T-helper 17 cell (primary cell): ENCODE measurements at regions not wholly inside any gene's neighbourhood (a gene's known extent, or its start where the extent isn't known, plus 50 kb on each side); places are given as distances from the start of the nearest gene placed in this dataset.
"Not testable (repeated sequence)": the region's sequence is repeated elsewhere in the genome, so short reads cannot be mapped to it uniquely, and the experiment has no call there.

Experiments used
- ATAC-seq: fragments of 150-1000 bp; cut with Tn5 transposase; 2 replicates; pipeline ENCODE4 v1.10.0; 2021; ENCODE audit warnings: mild to moderate bottlenecking, moderate library complexity
- DNase-seq, 3 donors: peaks; one replicate each; pipeline versions ENCODE4 v3.0.0 to v3.0.0-alpha.2; 2020 to 2021
- H3K9me3 ChIP-seq: one replicate; pipeline ENCODE4 v1.7.0; 2013; ENCODE audit warnings: low read length, mild to moderate bottlenecking; ENCODE audit not compliant: control insufficient read depth, poor library complexity, severe bottlenecking
- H3K27ac Mint-ChIP-seq: one replicate; pipeline ENCODE4 v1.8.0; 2022; ENCODE audit warnings: mild to moderate bottlenecking, moderate library complexity, mixed read lengths
- H3K27me3 Mint-ChIP-seq: one replicate; pipeline ENCODE4 v1.8.0; 2022; ENCODE audit warnings: mixed read lengths
- H3K36me3 Mint-ChIP-seq: one replicate; pipeline ENCODE4 v1.8.0; 2022; ENCODE audit warnings: low read depth, mixed read lengths
- H3K4me1 Mint-ChIP-seq: one replicate; pipeline ENCODE4 v1.8.0; 2022; ENCODE audit warnings: mild to moderate bottlenecking, mixed read lengths
- H3K4me3 Mint-ChIP-seq: one replicate; pipeline ENCODE4 v1.8.0; 2022; ENCODE audit warnings: mild to moderate bottlenecking, moderate library complexity, mixed read lengths

DNA sequence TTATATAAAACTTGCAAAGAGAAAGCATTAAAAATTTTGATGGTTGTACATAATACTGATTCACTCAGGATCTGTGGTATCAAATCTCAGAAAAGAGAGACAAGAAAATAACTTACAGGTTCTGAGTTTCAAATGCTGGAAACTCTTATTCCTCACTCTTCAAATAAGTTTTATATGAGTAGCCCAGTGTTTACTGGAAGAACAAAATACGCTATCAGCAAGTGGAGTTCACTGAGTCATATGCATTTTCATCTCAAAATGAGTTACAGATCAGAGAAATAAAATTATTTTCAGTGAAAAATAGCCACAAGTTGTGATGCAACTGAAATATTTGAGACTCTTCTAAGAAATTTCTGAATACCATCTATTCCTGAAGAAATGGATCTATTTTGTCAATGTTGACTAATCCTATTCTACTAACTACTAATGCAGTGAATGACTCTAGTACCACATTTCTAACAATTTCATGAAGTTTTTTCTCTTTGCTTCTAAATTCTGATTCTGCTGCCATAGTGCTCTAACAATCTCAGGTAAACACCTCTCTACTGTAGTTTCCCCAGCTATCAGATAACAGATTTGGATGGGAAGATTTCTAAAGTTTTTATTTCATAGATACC is 391.7 kb downstream of the ZEB2 start:
- H3K9me3 ChIP-seq = no peaks in the 10 kb centered on the region
- ATAC-seq (no peak), DNase-seq (no peak)
- H3K4me3 Mint-ChIP-seq = no peak overlapping the region
- H3K27me3 Mint-ChIP-seq = no peaks in the 10 kb centered on the region
- no peaks in the 10 kb centered on the region for H3K4me1 Mint-ChIP-seq
- H3K27ac Mint-ChIP-seq = no peak overlapping the region
- no peaks in the 10 kb centered on the region for H3K36me3 Mint-ChIP-seq

DNA sequence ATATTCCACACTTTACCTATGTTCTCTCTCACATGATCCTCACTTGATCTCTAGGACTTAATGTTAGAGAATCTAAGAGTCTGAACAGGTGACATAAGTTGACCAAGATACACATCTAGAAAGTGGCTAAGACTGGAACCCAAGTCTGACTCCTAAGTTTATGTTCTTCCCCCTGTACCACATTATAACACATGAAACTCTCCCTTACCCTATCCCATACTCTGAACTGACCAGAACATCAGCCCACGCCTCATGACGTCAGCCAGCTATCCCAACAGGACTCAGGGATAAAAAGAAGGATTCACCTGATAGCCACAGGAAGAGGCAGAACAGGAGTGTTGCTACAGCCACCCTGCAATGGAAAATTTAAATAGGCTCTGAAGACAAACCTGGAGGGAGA is 392.2 kb downstream of the ZEB2 start:
- no peaks in the 10 kb centered on the region for H3K36me3 Mint-ChIP-seq
- no peak overlapping the region for H3K27ac Mint-ChIP-seq
- DNase-seq (no peak), ATAC-seq (no peak)
- H3K4me1 Mint-ChIP-seq = no peaks in the 10 kb centered on the region
- H3K4me3 Mint-ChIP-seq = no peak overlapping the region
- no peaks in the 10 kb centered on the region for H3K27me3 Mint-ChIP-seq
- no peaks in the 10 kb centered on the region for H3K9me3 ChIP-seq

DNA sequence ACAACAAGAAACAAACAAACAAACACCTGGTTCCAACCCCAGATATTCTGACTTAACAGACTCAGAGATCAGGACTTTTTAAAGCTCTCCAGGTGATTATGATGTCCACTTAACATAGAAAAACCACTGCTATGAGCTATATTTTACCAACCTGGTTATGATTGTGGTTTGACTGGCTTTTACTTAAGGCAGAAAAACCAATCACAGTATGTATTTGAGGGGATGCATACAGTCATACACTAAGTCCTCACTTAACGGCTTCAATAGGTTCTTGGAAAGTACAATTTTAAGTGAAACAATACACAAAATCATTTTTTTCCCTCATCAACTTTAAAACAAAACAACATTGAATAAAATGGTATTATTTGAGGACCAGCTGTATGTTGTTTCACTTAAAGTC is 393.6 kb downstream of the ZEB2 start:
- H3K9me3 ChIP-seq = no peaks in the 10 kb centered on the region
- DNase-seq = no peak
- no peak overlapping the region for H3K4me3 Mint-ChIP-seq
- no peak overlapping the region for H3K27ac Mint-ChIP-seq
- no peaks in the 10 kb centered on the region for H3K4me1 Mint-ChIP-seq
- no peaks in the 10 kb centered on the region for H3K36me3 Mint-ChIP-seq
- ATAC-seq = no peak
- H3K27me3 Mint-ChIP-seq = no peaks in the 10 kb centered on the region

DNA sequence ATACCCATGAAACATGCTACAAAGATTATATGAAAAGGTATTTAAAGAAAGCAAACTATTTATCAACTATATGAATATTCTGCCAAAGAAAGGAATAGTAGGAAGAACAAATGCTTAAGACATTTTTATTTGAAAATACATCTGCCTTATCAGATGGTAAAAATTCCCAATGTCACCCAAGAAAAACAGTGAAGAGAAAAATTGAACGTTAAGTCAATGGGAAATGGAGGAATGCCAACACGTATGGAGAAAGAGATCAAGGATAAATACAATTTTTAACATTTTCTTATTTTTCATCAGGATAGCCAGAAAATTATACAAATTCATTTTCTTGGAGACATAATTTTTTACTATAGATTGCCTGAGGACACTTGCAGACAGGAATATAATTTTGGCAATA is 394.2 kb downstream of the ZEB2 start:
- no peak for DNase-seq
- Mint-ChIP-seq H3K4me1 (no peaks in the 10 kb centered on the region), H3K36me3 (no peaks in the 10 kb centered on the region), H3K27me3 (no peaks in the 10 kb centered on the region), H3K27ac (no peak overlapping the region), H3K4me3 (no peak overlapping the region)
- H3K9me3 ChIP-seq = no peaks in the 10 kb centered on the region
- no peak for ATAC-seq

DNA sequence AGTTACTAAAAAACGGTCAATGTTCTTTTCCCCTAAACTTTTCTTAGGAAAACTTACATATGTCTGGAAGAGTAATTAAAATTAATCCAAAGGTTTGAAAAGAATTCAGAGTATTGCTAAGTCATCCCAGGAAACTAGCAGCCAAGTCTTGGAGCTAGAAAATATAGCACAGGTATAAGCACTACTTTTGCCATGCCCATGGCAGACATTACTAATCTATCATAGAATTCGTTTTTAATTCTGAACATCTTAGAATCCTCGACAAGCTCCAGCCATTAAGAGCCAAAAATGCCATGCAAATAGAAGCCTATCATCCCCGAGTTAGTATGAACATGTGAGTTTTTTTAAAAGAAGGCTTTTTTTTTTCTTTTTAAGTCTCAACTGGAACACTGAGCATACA is 395.0 kb downstream of the ZEB2 start:
- Mint-ChIP-seq H3K27me3 (no peaks in the 10 kb centered on the region), H3K36me3 (no peaks in the 10 kb centered on the region), H3K27ac (no peak overlapping the region), H3K4me1 (no peaks in the 10 kb centered on the region), H3K4me3 (no peak overlapping the region)
- DNase-seq (no peak), ATAC-seq (no peak)
- no peaks in the 10 kb centered on the region for H3K9me3 ChIP-seq

DNA sequence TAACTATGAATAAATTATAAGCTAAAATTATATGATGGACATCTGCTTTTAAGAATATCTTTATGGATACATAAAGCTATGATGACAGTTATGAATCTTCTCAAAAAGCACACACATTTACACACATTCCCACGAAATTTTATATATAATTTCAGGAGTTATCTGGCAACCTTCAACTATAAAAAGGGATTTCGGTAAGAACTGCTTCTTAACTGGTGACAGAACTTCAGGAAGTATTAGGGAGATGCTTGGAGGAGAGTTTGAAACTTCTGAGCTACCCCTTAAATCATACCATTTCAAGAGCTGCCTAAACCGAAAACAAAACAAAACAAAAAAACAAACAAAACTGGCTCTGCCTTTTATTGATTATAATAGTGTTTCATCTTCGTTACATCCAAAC is 399.4 kb downstream of the ZEB2 start:
- peaks cover 2% of the 10 kb centered on the region for H3K4me1 Mint-ChIP-seq
- H3K36me3 Mint-ChIP-seq = no peaks in the 10 kb centered on the region
- H3K27me3 Mint-ChIP-seq = no peaks in the 10 kb centered on the region
- ATAC-seq (no peak), DNase-seq (no peak)
- no peak overlapping the region for H3K27ac Mint-ChIP-seq
- H3K4me3 Mint-ChIP-seq = no peak overlapping the region
- H3K9me3 ChIP-seq = no peaks in the 10 kb centered on the region

DNA sequence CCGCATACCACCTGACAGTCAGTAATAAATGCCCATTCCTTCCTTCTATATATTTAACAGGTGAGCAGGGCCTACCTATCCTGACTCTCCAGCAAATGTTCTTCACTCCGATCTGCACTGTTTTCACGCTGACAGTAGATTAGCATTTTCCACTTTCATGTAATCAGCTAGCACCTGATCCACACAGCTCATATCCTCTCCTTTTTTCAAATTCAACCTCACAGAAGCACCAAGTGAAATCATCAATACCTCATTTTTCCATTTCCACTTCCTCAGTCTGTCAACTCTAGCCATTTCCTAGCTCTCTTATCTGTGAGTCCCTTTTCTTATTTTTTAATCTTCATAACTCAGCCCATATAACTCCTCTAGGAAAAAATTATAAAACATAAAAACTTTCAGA is 402.8 kb downstream of the ZEB2 start:
- ATAC-seq (no peak), DNase-seq (no peak)
- H3K36me3 Mint-ChIP-seq = no peaks in the 10 kb centered on the region
- no peaks in the 10 kb centered on the region for H3K9me3 ChIP-seq
- H3K27me3 Mint-ChIP-seq = no peaks in the 10 kb centered on the region
- no peak overlapping the region for H3K27ac Mint-ChIP-seq
- peaks cover 2% of the 10 kb centered on the region for H3K4me1 Mint-ChIP-seq
- H3K4me3 Mint-ChIP-seq = no peak overlapping the region

DNA sequence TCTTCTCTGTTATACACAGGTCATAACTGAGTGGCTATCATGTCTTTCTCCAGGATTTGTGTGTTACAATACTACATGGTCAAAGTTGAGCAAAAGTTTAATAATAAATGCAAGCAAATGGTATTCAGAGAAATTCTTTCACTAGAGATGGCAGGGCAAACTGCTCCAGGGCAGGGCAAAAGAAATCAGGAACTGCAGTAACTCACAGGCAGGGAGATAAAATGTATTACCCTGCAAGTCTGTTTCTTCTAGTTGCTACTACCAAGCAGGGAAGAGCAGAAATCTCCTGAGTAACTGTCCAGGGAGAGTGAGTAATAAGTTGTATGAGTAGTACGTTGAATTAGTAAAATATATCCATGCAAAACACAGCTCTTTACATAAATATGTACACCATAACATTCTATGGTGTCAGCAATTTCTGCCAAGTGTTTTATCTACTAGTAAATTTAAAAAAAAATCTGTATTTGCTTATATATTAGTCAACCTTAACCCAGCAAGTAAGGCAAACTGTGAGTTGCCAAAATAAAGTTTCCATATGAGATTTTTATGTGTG is 404.1 kb downstream of the ZEB2 start:
- Mint-ChIP-seq H3K27ac (no peak overlapping the region), H3K4me1 (peaks cover 2% of the 10 kb centered on the region), H3K4me3 (no peak overlapping the region), H3K27me3 (no peaks in the 10 kb centered on the region), H3K36me3 (no peaks in the 10 kb centered on the region)
- ATAC-seq = no peak
- no peak for DNase-seq
- no peaks in the 10 kb centered on the region for H3K9me3 ChIP-seq

DNA sequence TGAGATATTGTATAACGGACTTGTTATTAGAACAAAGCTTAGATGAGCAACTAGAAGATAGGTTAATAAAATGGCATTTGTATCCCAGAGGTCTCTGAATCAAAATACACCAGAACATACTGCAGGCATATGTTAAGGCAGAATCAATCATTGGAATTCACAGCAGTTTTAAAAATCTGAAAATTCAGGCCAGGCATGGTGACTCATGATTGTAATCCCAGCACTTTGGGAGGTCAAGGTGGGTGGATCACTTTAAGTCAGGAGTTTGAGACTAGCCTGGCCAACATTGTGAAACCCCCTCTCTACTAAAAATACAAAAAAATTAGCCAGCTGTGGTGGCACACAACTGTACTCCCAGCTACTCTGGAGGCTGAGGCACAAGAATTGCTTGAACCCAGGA is 405.2 kb downstream of the ZEB2 start:
- Mint-ChIP-seq H3K27me3 (no peaks in the 10 kb centered on the region), H3K36me3 (no peaks in the 10 kb centered on the region), H3K27ac (no peak overlapping the region), H3K4me1 (peaks cover 2% of the 10 kb centered on the region), H3K4me3 (no peak overlapping the region)
- DNase-seq (no peak), ATAC-seq (no peak)
- H3K9me3 ChIP-seq = no peaks in the 10 kb centered on the region

DNA sequence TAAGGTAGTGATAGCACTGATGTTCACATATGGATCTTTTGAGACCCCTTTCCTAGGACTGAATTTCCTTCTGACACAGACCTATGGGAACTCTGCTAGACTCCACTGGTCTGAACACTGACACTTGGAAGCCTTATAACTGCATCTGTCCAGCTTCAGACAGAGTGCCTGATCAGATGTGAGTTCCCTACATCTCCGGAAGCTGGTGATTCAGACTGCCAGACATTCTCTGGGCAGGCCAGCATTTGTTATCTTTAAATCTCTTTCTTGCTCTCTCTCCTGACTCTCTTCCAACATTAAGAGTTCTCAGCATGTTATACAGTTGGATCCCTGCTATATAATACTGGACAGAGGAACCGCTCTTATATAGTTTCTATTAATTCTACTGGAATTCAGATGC is 408.5 kb downstream of the ZEB2 start:
- no peak overlapping the region for H3K4me3 Mint-ChIP-seq
- DNase-seq = no peak
- peaks cover 2% of the 10 kb centered on the region for H3K4me1 Mint-ChIP-seq
- no peaks in the 10 kb centered on the region for H3K9me3 ChIP-seq
- H3K27ac Mint-ChIP-seq = no peak overlapping the region
- H3K36me3 Mint-ChIP-seq = no peaks in the 10 kb centered on the region
- no peaks in the 10 kb centered on the region for H3K27me3 Mint-ChIP-seq
- no peak for ATAC-seq

DNA sequence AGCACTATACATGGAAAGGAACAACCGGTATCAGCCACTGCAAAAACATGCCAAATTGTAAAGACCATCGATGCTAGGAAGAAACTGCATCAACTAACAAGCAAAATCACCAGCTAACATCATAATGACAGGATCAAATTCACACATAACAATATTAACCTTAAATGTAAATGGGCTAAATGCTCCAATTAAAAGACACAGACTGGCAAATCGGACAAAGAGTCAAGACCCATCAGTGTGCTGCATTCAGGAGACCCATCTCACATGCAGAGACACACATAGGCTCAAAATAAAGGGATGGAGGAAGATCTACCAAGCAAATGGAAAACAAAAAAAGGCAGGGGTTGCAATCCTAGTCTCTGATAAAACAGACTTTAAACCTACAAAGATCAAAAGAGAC is 413.8 kb downstream of the ZEB2 start:
- H3K4me1 Mint-ChIP-seq, H3K4me3 Mint-ChIP-seq, ATAC-seq, DNase-seq, H3K27ac Mint-ChIP-seq, H3K36me3 Mint-ChIP-seq, H3K9me3 ChIP-seq, H3K27me3 Mint-ChIP-seq: not testable (repeated sequence)

DNA sequence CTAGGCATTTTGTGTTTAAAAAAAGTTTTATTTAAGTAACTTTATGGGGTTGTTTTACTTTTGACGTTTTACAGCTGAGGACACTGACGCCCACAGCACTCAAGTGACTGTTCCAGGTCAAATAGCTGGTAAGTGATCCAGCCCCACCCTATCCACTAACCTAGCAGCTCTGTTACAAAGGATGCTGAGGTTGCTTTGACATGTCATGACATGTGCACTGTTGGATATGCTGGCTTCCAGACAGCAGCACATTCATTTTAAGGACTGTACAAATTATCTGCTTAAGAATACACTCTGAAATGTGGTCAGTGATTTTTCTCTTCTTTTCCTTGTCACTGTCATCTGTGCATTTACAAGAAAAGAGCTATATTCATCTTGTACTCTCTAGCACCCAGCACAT is 417.5 kb downstream of the ZEB2 start:
- H3K27me3 Mint-ChIP-seq = no peaks in the 10 kb centered on the region
- H3K36me3 Mint-ChIP-seq = peaks cover 4% of the 10 kb centered on the region
- no peak for ATAC-seq
- no peak overlapping the region for H3K4me3 Mint-ChIP-seq
- no peak overlapping the region for H3K27ac Mint-ChIP-seq
- H3K4me1 Mint-ChIP-seq = no peaks in the 10 kb centered on the region
- H3K9me3 ChIP-seq = no peaks in the 10 kb centered on the region
- no peak for DNase-seq

DNA sequence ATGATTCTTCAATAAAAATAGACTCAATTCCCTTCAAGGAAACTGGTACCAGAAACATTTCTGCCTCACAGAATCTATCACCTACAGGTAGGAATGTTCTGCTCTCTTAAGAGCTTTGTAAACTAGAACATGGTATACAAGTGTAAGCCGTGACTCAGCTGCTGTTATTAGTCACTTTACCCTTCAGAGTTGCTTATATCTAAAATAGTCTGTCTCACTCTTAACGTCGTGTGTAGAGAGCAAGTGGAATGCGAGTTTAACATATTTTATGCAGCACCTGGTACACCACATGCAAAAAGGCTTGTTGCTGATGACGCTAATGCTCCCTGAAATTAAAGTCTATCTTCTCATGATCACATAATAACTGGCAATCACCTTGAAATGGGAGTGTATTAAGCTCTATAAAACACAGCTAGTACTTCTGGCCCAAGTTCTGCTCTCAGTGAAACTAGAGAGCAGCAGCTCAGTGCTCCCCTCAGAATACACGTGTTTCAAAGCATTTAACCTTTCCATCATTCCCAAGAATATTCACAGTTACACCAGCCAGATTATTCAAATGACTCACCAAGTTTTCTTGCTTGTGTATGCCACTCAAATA is 420.0 kb downstream of the ZEB2 start:
- no peak overlapping the region for H3K4me3 Mint-ChIP-seq
- DNase-seq = no peak
- no peak for ATAC-seq
- no peaks in the 10 kb centered on the region for H3K4me1 Mint-ChIP-seq
- no peak overlapping the region for H3K27ac Mint-ChIP-seq
- no peaks in the 10 kb centered on the region for H3K27me3 Mint-ChIP-seq
- H3K9me3 ChIP-seq = no peaks in the 10 kb centered on the region
- no peaks in the 10 kb centered on the region for H3K36me3 Mint-ChIP-seq

DNA sequence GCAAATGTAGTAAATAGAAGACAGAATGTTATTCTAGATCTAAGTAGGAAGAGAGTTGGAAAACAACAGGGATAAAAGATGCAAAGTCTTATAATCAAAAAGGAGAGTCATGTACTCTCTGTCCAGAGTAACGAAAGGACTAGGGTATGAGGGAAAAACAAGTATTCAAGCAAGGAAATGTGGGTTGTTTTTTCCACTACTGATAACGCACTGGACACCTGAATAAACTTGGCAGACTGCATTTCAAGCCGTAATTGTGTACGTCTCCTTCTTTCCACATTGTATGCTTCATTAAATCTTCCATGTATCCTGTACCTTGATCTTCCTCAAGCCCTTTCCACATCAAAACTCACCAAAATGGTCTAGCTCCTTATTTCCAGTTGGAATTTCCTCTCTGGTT is 420.6 kb downstream of the ZEB2 start:
- H3K27me3 Mint-ChIP-seq = no peaks in the 10 kb centered on the region
- H3K27ac Mint-ChIP-seq = no peak overlapping the region
- no peak overlapping the region for H3K4me3 Mint-ChIP-seq
- no peaks in the 10 kb centered on the region for H3K36me3 Mint-ChIP-seq
- peaks cover 3% of the 10 kb centered on the region for H3K9me3 ChIP-seq
- no peak for DNase-seq
- H3K4me1 Mint-ChIP-seq = no peaks in the 10 kb centered on the region
- no peak for ATAC-seq
